ENCODE measurements at regions not wholly inside any gene's neighbourhood (a gene's known extent, or its start where the extent isn't known, plus 50 kb on each side); places are given as distances from the start of the nearest gene placed in this dataset.

GRCh38 chr9:108546215-108546614 lies 309.6 kb downstream of the ACTL7B start:
- no peak for DNase-seq

GRCh38 chr9:108545436-108545835 lies 310.4 kb downstream of the ACTL7B start:
- no peak for DNase-seq

GRCh38 chr9:108544866-108545265 lies 310.9 kb downstream of the ACTL7B start:
- DNase-seq: no peak

GRCh38 chr9:108543251-108543778 lies 312.5 kb downstream of the ACTL7B start:
- DNase-seq: peak; percentile 90

- no peak for DNase-seq
Measured at GRCh38 chr9:108537756-108538155, 318.0 kb downstream of the ACTL7B start.

GRCh38 chr9:108536836-108537601 lies 318.8 kb downstream of the ACTL7B start:
- no peak for DNase-seq

- peak; percentile 20 for DNase-seq
Measured at GRCh38 chr9:108535526-108535925, 320.3 kb downstream of the ACTL7B start.

GRCh38 chr9:108534741-108535140 lies 321.0 kb downstream of the ACTL7B start:
- no peak for DNase-seq

GRCh38 chr9:108530141-108530540 lies 325.6 kb downstream of the ACTL7B start:
- no peak for DNase-seq

GRCh38 chr9:108528231-108528630 lies 327.6 kb downstream of the ACTL7B start:
- no peak for DNase-seq

- no peak for DNase-seq
Measured at GRCh38 chr9:108526518-108526917, 329.3 kb downstream of the ACTL7B start.

GRCh38 chr9:108525186-108525585 lies 330.6 kb downstream of the ACTL7B start:
- DNase-seq: no peak

GRCh38 chr9:108521063-108521590 lies 334.7 kb downstream of the ACTL7B start:
- no peak for DNase-seq

GRCh38 chr9:108519437-108519836 lies 336.3 kb downstream of the ACTL7B start:
- DNase-seq: no peak

GRCh38 chr9:108517651-108518365 lies 338.0 kb downstream of the ACTL7B start:
- DNase-seq: no peak

GRCh38 chr9:108516391-108516790 lies 339.4 kb downstream of the ACTL7B start:
- no peak for DNase-seq

GRCh38 chr9:108515856-108516255 lies 339.9 kb downstream of the ACTL7B start:
- DNase-seq: no peak

- DNase-seq: no peak
Measured at GRCh38 chr9:108512426-108513173, 343.2 kb downstream of the ACTL7B start.

GRCh38 chr9:108511307-108511706 lies 344.5 kb downstream of the ACTL7B start:
- DNase-seq: peak; percentile 40

- DNase-seq: no peak
Measured at GRCh38 chr9:108496846-108497245, 358.9 kb downstream of the ACTL7B start.

GRCh38 chr9:108489567-108489966 lies 366.2 kb downstream of the ACTL7B start:
- DNase-seq: no peak

- DNase-seq: peak; percentile 40
Measured at GRCh38 chr9:108486831-108487230, 369.0 kb downstream of the ACTL7B start.

GRCh38 chr9:108484468-108484867 lies 371.3 kb downstream of the ACTL7B start:
- DNase-seq: no peak
